ENCODE measurements at regions not wholly inside any gene's neighbourhood (a gene's known extent, or its start where the extent isn't known, plus 50 kb on each side); places are given as distances from the start of the nearest gene placed in this dataset.

DNA sequence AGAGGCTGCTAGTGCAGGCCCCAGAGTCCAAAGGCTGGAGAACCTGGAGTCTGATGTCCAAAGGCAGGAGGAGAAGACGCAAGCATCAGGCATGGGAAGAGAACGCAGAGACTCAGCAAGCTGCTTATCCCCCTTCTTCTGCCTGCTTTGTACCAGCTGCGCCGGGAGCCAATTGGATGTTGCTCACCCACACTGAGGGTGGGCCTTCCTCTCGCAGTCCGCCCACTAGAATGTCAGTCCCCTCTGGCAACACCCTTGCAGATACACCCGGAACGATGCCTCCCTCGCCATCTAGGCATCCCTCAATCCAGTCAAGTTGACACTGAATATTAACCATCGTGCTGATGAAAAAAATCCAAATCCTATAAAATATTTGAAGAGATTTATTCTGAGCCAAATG is 141.6 kb downstream of the TWIST2 start:
- no peak for DNase-seq (ENCODE audit: low read depth)
- TF ChIP-seq, protein P1, sequence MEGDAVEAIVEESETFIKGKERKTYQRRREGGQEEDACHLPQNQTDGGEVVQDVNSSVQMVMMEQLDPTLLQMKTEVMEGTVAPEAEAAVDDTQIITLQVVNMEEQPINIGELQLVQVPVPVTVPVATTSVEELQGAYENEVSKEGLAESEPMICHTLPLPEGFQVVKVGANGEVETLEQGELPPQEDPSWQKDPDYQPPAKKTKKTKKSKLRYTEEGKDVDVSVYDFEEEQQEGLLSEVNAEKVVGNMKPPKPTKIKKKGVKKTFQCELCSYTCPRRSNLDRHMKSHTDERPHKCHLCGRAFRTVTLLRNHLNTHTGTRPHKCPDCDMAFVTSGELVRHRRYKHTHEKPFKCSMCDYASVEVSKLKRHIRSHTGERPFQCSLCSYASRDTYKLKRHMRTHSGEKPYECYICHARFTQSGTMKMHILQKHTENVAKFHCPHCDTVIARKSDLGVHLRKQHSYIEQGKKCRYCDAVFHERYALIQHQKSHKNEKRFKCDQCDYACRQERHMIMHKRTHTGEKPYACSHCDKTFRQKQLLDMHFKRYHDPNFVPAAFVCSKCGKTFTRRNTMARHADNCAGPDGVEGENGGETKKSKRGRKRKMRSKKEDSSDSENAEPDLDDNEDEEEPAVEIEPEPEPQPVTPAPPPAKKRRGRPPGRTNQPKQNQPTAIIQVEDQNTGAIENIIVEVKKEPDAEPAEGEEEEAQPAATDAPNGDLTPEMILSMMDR (IDR thresholded peaks at IDR 0.05; ENCODE audit: insufficient read depth, low read depth, low read length, missing control alignments): no peak
- H3K4me3 ChIP-seq (ENCODE audit: low read depth, low read length): no peak overlapping the region

DNA sequence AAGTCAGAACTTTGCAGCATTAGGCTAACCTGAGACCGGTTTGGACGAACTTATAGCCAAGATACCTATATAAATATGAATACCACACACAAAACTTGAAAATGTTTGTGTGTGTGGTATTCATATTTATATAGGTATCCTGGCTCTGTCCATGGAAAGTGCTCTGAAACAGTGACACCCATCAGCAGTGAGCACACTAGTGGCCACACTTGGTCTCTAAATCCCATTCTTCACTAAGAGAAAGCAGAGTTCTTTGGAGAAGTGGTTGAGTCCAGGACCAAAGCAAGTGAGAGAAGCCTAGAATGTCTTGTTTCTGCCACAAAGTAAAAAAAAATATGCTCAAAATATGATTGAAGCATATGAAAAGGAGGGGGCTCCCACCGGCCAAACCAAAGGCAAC is 146.5 kb downstream of the TWIST2 start:
- TF ChIP-seq, protein P1 (IDR thresholded peaks at IDR 0.05; ENCODE audit: insufficient read depth, low read depth, low read length, missing control alignments): no peak
- no peak overlapping the region for H3K4me3 ChIP-seq (ENCODE audit: low read depth, low read length)
- no peak for DNase-seq (ENCODE audit: low read depth)

DNA sequence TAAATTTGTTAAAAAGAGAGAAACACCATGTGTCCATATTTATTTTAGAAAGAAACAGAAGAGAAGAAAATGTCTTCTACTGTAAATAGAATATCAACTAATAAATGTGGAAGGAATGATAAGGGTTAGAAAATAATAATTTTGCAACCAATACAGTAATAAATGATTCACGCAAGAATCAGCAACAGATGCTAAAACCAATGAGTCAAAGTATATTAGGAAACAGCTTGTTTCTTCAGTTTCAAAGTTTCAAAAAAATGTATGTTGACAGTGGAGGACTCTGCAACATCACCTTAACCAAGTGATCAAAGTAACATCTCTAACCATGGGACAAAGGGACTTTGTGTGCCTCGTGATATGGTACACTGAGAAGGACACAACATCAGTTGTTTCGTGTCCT is 147.0 kb downstream of the TWIST2 start:
- DNase-seq (ENCODE audit: low read depth): no peak
- H3K4me3 ChIP-seq (ENCODE audit: low read depth, low read length): no peak overlapping the region
- TF ChIP-seq, protein P1 (IDR thresholded peaks at IDR 0.05; ENCODE audit: insufficient read depth, low read depth, low read length, missing control alignments): no peak

DNA sequence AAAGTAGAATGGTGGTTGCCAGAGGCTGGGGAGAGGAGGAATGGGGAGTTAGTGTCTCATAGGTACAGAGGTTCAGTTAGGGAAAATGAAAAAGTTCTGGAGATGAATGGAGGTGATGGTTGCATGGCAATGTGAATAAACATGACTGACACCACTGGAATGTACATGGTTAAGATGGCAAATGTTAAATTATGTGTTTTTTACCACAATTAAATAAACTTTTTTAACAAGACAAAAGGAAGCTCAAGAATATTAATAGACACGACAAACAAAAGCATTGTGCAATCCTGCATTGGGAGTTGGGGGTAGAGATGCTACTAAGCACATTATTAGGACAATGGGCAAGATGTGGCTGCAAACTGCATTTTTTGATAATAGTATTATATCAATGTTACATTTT is 147.7 kb downstream of the TWIST2 start:
- TF ChIP-seq, protein P1 (IDR thresholded peaks at IDR 0.05; ENCODE audit: insufficient read depth, low read depth, low read length, missing control alignments): no peak
- no peak for DNase-seq (ENCODE audit: low read depth)
- no peak overlapping the region for H3K4me3 ChIP-seq (ENCODE audit: low read depth, low read length)

DNA sequence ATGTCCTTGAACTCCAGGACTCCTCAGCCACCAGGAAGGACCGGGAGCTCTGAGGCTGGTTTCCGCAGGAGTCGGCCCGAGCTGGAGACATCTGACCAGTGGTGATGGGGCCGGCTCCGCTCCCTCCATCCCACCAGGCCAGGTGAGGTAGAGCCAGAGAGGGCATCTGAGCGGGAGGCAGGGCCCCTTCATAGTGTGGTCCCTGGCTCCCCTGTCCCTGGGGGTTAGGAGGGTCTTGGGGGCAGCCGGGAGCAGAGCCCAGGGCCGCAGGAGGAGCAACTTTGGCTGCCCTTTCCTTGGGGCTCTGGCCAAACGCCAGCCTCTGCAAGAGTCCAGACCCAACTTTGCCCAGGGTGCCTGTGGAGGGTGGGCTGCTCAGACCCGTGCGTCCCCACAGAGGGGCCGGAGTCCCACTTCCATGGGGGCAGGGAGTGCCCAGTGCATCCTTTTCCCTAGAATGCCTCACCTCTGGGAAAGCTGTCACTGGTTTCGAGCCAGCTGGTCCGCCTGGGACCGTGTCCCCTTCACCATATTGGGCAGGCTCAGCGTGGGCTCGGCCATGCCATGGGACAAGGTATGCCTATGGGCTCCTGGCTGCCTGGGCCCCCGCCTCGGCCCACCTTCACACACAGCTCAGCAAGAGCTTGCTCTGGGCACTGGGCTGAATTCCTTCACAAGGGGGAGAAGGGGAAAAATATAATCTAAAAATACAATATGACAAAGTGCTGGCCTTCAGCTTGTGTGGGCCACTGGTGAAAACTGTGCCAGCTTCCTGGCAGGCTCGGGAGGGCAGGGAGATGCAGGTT is 148.6 kb downstream of the TWIST2 start:
- DNase-seq (ENCODE audit: low read depth): no peak
- TF ChIP-seq, protein P1 (IDR thresholded peaks at IDR 0.05; ENCODE audit: insufficient read depth, low read depth, low read length, missing control alignments): no peak
- no peak overlapping the region for H3K4me3 ChIP-seq (ENCODE audit: low read depth, low read length)

DNA sequence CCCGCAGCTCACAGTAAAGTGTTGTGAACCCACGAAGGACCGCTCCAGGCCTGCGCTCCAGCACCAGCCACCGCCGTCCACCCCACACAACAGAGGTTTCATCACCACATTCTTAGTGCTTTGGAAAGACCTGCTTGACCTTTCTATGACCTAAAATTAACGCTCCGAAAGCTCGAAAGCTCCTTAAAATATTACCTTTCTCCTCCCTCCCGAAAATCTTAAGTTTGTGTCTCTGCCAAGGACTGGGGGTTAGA is 149.2 kb downstream of the TWIST2 start:
- TF ChIP-seq, protein P1 (IDR thresholded peaks at IDR 0.05; ENCODE audit: insufficient read depth, low read depth, low read length, missing control alignments): no peak
- H3K4me3 ChIP-seq (ENCODE audit: low read depth, low read length): no peak overlapping the region
- DNase-seq (ENCODE audit: low read depth): no peak

DNA sequence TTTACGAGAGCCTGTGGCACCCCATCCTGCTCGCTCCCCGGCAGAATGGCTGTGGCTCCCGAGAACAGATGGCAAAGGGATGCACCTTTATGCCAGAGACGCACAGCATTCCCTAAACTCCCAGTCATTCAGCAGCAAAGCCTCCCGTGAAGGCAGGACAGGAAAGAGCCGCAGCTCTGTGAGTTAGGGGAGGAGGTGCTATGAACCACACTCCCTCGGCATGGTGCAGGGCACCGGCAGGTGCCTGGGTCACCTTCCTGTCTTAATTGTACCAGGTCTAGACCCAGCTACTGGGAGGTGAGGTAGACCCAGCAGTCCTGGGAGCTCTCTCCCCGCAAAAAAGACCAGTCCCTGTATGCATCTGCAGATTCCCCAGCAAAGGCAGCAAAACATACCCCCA is 149.8 kb downstream of the TWIST2 start:
- DNase-seq (ENCODE audit: low read depth): no peak
- TF ChIP-seq, protein P1 (IDR thresholded peaks at IDR 0.05; ENCODE audit: insufficient read depth, low read depth, low read length, missing control alignments): no peak
- no peak overlapping the region for H3K4me3 ChIP-seq (ENCODE audit: low read depth, low read length)

All from GM12865 (cell line).